Fibroblast of gingiva (primary cell): ENCODE measurements at regions not wholly inside any gene's neighbourhood (a gene's known extent, or its start where the extent isn't known, plus 50 kb on each side); places are given as distances from the start of the nearest gene placed in this dataset.
A peak's percentile ranks its signal among the peaks of the same experiment; 100 is the strongest.

Experiments
- DNase-seq: peaks from one replicate; pipeline ENCODE4 v3.0.0-alpha.2; 2011; ENCODE audit warnings: low read depth

- DNase-seq, result no peak
Observed at GRCh38 chr22:22075382-22076163, 93.0 kb upstream of the TOP3B start.

DNA sequence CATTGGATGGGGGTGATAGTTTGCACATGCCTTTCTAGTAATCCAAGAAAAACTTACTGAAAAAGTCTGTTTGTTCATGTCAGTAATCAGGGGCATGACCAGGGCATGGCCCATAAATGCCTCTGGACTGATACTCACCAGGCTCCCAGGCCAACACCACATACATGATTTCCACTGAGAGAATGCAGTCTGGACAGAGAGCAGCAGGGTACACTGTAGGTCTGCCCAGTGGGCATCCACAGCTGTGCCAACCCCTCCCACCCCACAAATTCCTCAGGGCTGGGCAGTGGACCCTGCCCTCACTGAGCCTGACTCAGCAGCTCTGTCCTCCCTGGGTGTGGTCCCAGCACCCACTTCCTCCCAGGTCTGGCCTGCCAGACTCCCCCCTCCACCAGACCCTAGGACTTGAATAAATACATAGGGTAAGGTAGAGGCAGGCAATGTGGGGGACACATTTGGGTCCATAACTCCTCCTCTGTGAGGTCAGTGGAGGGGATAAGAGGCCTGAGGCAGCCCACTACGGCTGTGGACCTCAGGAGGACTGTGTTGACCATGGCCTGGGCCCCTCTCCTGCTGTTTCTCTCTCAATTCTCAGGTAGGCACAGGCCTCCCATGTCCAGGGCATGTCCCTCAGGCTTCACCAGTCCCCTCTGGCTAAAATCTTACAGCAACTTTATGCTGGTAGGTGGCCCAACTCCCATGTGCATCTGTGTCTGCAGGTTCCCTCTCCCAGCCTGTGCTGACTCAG, 92.2 kb upstream of the TOP3B start:
- DNase-seq, result no peak

- DNase-seq, result no peak
Observed at GRCh38 chr22:22073769-22074561, 91.4 kb upstream of the TOP3B start.

GRCh38 chr22:22072169-22072836, 89.7 kb upstream of the TOP3B start:
- DNase-seq, result no peak

DNA sequence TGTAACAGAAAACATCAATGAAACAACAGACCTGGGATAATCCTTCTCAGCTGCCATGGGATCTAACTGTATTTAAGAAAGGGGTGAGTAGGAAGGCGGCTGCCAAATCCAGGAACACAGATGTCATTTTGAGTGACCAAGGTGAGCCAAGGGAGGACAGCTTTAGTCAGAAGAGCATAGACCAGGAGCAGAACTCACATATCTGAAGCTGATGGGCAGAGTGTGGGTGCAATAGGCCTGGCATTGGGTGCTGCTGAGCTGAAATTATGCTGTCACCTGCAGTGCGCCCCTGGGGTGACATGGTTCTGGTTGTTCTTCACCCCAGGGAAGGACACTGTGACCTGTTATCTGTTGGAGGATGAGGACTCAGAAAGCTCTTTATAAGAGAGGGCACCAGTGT, 88.9 kb upstream of the TOP3B start:
- DNase-seq, result no peak

DNA sequence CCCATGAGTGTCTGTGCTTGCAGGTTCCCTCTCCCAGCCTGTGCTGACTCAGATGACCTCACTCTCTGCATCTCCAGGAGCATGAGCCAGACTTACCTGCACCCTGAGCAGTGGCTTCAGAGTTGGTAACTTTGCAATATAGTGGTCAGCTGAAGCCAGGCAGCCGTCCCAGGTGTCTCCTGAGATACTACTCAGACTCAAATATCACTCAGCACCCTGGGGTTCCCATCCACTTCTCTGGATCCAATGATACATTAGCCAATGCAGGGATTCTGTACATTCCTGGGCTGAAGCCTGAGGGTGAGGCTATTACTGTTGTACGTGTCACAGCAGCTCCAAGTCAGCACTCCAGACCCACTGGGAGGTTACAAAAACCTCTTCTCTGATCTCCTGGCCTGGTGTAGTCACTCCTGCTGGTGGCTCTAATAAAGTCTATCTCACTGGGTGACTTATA, 87.8 kb upstream of the TOP3B start:
- no peak for DNase-seq

DNA sequence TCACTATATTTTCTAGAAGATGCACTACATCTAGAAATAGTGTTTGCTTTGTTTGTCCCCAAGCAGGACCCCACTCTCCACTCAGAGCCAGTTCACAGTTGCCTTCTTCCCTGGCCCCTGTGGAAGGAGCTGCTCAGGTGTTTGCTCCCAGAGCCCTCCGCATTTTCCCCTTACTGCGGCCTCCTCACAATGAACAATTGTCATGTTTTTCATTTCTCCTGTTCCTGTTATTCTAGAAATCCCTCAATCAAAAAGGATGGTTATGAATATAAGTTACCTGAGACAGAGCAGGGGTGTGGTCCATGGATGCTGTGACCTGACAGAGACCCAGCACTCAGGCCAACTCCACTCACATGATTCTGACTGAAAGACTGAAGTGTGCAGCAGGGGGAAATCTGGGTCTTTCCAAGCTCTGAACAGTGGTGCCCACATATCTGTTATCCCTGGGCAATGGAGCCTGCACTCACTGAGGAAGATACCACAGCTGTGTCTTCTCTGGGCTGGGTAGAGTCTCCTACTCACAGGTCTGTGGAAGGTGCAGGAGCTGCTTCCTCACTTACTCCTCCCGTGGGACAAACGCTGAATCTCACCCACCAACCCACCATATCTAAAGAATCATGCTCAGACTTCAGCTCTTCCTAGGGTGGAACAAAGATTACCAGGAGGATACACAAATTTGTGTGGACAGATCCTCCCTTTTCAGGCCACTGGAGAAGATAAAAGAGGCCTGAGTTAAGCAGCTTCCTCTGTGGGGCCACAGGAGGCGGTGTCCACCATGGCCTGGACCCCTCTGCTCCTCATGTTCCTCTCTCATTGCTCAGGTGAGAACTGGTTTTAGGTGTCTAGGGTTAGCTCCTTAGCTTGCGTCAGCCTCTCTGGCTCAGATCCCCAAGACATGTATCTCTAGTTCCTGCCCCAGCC, 87.1 kb upstream of the TOP3B start:
- no peak for DNase-seq

DNA sequence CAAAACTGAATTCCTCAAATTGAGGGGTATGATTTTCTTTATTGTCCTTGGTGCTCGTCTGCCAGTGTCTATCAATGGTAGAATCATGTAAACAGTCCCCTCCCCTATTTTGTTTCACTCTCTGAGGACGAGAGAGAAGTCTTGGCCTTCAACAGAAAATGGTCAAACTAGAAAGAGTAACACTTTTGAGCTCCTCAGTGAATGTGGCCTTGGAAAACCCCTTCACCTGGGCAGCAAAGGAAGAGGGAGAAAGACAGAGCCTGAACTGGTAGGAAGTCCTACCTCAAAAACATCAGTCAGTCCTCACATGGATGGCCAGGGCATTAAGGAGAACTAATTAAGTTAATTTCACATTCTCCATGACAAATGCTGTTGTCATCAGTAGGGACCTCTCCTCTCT, 86.1 kb upstream of the TOP3B start:
- no peak for DNase-seq

GRCh38 chr22:22068025-22068424, 85.4 kb upstream of the TOP3B start:
- DNase-seq, result no peak

GRCh38 chr22:22067192-22067591, 84.6 kb upstream of the TOP3B start:
- DNase-seq, result no peak

GRCh38 chr22:22064580-22064979, 82.0 kb upstream of the TOP3B start:
- no peak for DNase-seq

GRCh38 chr22:22062306-22062793, 79.8 kb upstream of the TOP3B start:
- DNase-seq, result no peak

DNA sequence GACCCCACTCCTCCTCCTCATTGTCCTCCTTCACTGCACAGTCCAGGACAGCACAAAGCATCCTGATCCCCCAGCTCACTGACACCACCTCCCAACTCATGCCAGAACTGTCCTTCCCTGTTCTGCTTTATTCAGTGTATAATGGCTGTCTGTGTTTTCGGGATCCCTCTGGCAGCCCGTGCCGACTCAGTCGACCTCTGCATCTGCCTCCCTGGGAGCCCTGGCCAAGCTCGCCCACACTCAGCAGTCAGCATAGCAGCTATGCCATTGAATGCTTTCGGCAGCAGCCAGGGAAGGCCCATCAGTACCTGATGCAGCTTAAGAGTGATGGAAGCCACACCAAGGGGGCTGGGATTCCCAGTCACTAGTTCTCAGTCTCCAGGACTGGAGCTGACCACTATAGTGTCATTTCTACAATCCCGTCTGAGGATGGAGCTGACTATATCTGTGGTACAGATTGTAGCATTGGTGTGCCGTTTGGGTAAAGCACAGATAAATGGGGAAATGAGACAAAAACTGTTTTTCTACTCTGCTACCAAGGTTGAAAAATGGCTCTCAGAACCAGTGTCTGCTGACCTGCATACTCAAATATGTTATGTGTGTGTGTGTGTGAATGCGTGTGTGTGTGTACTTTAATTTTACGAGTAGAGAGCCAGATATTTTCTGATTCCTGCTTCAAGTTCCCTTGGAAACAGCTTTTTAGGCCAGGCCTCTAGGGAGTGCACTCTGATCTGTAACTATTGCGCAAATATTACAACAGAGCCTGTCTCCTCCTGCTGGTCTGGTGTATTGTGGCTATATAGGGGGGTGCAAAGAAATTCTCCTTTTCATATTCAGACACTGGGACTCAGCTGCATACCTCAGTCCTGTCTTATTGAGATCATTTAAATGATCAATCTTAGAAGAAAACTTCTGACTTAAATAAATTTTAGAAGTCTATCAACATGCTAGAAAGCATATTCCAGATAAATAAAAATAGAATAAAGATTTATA, 78.8 kb upstream of the TOP3B start:
- DNase-seq, result peak; percentile 93

DNA sequence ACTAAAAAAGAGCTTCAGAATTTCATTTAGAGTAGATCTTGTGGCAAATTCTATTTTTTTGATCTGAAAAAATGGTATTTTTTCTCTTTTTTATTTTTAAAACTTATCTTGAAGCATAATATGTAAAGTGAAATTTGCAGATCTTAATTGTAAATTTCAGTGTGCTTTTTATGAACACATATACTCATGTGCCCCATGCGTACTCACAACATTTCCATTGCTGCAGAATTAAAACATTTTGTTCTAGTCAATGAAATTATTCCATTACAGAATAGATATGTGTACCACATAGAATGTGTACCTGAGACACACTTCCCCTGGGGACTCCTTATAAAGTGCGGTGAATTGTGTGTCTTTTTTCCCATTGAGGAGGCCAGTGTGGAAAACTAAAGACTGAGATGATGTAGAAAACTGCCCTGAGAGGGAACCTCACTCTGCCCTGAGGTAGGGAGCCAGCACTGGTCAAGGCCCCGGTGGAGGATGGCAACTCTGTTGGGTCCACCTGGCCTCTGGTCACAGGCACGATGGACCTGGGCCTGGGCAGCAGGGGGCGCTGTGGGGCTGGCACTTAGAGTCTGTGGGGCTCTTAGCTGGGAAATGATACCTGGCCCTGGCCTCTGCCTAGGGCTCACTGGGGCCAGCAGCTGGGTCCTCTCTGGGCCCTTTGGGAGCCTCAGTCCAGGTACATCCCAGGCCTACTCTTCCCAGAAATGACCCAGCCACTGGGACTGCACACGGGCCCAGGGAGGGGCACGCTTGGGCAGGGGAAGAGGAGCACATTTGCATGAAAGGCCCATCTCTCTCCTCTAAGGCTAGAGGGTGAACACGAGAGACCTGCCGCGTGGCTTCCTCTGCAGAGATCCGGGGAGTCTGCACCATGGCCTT, 77.9 kb upstream of the TOP3B start:
- DNase-seq, result no peak

DNA sequence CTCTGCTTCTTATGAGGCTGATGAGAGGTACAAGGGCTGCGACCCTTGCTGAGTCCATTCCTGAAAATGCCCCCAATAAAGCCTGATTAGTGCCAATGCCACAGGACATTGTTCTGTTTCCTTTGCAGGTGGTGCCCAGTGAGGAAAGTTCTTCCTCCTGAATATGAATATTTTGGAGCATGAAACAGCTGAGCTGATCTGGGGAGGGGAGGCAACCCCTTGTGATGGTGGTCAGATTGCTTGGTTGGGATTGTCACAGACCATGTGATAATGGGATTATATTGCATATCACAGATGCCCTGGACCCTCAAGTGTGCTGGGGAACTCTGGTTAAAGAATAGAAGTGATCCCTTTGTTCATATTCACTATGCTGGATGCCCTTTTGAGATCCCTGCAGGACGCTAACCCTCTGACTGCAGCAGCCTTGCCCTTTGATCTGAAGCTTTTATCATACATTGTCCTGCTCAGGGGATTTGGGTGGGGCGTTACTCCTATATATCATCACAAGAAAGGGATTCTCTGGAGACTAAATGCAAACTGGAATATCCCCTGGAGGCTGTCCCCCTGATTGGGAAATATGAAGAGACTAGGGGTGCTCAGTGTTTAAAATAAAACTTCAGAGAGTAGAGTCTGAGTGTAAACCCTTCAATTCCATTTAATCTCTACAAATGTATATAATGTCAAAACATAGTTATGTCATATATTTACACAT, 76.9 kb upstream of the TOP3B start:
- no peak for DNase-seq

DNA sequence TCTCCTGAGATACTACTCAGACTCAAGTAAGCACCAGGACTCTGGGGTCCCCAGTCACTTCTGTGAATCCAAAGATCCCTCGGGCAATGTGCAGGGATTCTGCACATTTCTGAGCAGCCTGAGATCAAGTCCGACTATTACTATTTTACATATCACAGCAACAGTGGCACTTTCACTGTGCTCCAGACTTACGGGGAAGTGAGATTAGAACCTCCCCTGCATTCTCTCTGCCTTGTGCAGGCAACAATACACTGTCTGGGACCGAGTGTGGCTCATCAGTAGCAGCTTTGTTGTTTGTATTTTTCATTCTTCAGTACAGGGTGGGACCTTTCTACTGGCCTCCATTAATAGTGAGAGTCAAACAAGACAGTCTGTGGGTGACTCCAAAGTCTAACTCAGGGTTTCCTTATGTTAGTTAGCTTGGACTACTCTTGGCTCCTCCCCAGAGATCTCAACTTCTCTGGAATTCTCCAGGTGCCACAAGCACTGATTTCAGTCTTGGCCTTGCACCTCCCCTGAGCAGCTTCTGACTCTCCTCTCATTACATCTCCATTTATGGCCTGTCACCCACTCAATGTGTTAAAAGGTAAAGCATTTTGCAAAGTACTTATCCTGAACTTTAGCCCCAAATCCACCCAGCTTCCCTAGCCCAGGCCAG, 76.2 kb upstream of the TOP3B start:
- no peak for DNase-seq

DNA sequence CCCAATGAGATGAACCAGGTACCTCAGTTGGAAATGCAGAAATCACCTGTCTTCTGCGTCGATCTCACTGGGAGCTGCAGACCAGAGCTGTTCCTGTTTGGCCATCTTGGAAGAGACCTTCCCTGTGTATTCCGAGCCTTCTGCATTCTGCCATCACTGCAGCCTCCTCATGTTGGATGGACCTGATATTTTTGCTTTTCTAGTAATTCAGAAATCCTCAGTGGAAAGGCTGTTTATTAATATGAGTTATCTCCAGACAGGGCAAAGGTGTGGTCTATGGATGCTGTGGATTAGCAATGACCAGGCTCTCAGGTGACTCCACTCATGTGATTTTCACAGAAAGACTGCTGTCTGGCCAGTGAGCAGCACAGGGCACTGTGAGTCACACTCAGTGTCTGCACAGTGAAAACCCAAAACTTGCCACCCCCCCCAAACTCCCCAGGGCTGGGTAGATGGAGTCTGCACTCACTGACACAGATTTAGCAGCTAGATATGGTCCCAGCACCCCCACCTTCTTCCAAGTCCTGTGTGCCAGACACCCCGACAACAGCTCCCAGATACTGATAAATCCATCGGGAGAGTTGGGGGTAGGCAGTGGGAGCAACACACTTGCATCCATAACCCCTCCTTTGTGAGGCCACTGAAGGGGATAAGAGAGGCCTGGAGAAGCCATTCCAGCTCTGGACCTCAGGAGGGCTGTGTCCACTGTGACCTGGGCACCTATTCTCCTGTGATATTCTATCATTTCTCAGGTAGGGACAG, 75.2 kb upstream of the TOP3B start:
- no peak for DNase-seq
